ENCODE measurements at regions not wholly inside any gene's neighbourhood (a gene's known extent, or its start where the extent isn't known, plus 50 kb on each side); places are given as distances from the start of the nearest gene placed in this dataset.

- H3K4me3 ChIP-seq (replicated peaks in 1 of 3; ENCODE audit: insufficient read depth in 1 of 3, low read depth in 1 of 3, low read length in 3 of 3): no peak overlapping the region
- POLR2A ChIA-PET: no interaction called here
- intact Hi-C loops (cut with micrococcal nuclease) (loop anchor here (10.0 kb wide), 1 partner anchor 118 kb away; no protein-coding TSS in a partner anchor), dilution Hi-C loops (cut with MboI; ENCODE audit: extremely low pct_ligation_motif_present, low sequenced_read_pairs) (no loop called here)
- H2AFZ ChIP-seq (ENCODE audit: low read depth, low read length): peak overlapping the region; percentile 38
- no peaks in the 10 kb centered on the region for H3K36me3 ChIP-seq (ENCODE audit: control insufficient read depth in 2 of 2, extremely low read depth in 1 of 2, insufficient read depth in 2 of 2, low read length in 2 of 2)
- H3K9me1 ChIP-seq (replicated peaks; ENCODE audit: control insufficient read depth, extremely low read depth, insufficient read depth, low read length): no peaks in the 10 kb centered on the region
- H3K4me1 ChIP-seq (ENCODE audit: control insufficient read depth, extremely low read depth, insufficient read depth, low read length): peaks cover 13% of the 10 kb centered on the region
- CTCF ChIA-PET: interaction anchor here (2.7 kb wide), 1 partner anchor 154 kb away, joined by 11 read pairs; no protein-coding TSS in a partner anchor
- DNase-seq (ENCODE audit: low read depth, low spot score) (no peak), FAIRE-seq (no peak)
- no peaks in the 10 kb centered on the region for H3K79me2 ChIP-seq (ENCODE audit: control insufficient read depth, insufficient read depth, low read length)
- no peak overlapping the region for H3K9ac ChIP-seq (replicated peaks; ENCODE audit: extremely low read depth, insufficient read depth, low read length)
- H3K27ac ChIP-seq (ENCODE audit: insufficient read depth, low read depth, low read length): no peak overlapping the region
- no peaks in the 10 kb centered on the region for H3K9me3 ChIP-seq (replicated peaks; ENCODE audit: control insufficient read depth, insufficient read depth, low read length)
- TF ChIP-seq MAX (IDR thresholded peaks at IDR 0.05; ENCODE audit: insufficient read depth, insufficient read length) (no peak), FOS (IDR thresholded peaks at IDR 0.05; ENCODE audit: borderline replicate concordance, insufficient read depth, low read length) (no peak), CTCF (IDR thresholded peaks at IDR 0.05; ENCODE audit: extremely low read depth in 1 of 2, insufficient read depth in 1 of 2, low read depth in 1 of 2, low read length in 2 of 2) (no peak), POLR2A (IDR thresholded peaks at IDR 0.05; ENCODE audit: low read depth, low read length) (no peak), GATA2 (IDR thresholded peaks at IDR 0.05; ENCODE audit: insufficient read depth, insufficient read length, low read depth, low read length) (no peak), EZH2 (IDR thresholded peaks at IDR 0.05; ENCODE audit: borderline replicate concordance, low read depth, low read length, severe bottlenecking) (no peak), JUN (IDR thresholded peaks at IDR 0.05; ENCODE audit: borderline replicate concordance, insufficient read depth, insufficient read length, low read depth) (no peak), POLR2AphosphoS5 (IDR thresholded peaks at IDR 0.05; ENCODE audit: insufficient read depth, low read depth, low read length) (no peak), MYC (IDR thresholded peaks at IDR 0.05; ENCODE audit: low read depth, low read length) (no peak)
- BruUV-seq (replicated peaks): no TSS peak
- H3K4me2 ChIP-seq (ENCODE audit: insufficient read depth, low read length): no peak overlapping the region
- H3K27me3 ChIP-seq (ENCODE audit: control insufficient read depth in 2 of 2, insufficient read depth in 2 of 2, low read length in 2 of 2): no peaks in the 10 kb centered on the region
- H4K20me1 ChIP-seq (replicated peaks; ENCODE audit: control insufficient read depth, extremely low read depth, insufficient read depth, low read length): no peaks in the 10 kb centered on the region
Measured at GRCh38 chr2:67877301-67877700, 185.5 kb downstream of the C1D start.
